GM12874 (cell line): ENCODE measurements at regions not wholly inside any gene's neighbourhood (a gene's known extent, or its start where the extent isn't known, plus 50 kb on each side); places are given as distances from the start of the nearest gene placed in this dataset.

Source experiments
- TF ChIP-seq, protein P1 (sequence below): IDR thresholded peaks from 2 replicates; pipeline ENCODE4 v1.5.1; 2011; ENCODE audit warnings: low read depth, mild to moderate bottlenecking, control low read depth, low read length, moderate library complexity; ENCODE audit not compliant: insufficient read depth

DNA sequence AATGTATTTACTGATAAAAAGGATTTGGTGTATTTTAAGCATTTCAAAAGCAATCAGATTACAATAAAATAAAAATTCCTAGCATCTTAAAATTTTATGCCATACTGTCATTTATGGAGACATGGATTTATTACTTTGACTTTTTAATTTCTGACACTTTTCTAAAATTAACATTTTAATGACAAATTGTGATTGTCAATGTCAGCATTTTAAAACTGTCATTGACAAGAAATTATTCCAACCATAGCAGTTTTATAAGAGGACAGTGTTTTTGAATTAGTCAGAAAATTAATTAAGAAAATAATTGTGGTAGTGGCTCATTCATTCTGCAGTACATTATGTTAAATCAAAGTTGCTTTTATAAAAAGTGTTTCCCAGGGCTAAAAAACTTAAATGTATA lies 1954.4 kb downstream of the ARAP2 start:
- TF ChIP-seq, protein P1, sequence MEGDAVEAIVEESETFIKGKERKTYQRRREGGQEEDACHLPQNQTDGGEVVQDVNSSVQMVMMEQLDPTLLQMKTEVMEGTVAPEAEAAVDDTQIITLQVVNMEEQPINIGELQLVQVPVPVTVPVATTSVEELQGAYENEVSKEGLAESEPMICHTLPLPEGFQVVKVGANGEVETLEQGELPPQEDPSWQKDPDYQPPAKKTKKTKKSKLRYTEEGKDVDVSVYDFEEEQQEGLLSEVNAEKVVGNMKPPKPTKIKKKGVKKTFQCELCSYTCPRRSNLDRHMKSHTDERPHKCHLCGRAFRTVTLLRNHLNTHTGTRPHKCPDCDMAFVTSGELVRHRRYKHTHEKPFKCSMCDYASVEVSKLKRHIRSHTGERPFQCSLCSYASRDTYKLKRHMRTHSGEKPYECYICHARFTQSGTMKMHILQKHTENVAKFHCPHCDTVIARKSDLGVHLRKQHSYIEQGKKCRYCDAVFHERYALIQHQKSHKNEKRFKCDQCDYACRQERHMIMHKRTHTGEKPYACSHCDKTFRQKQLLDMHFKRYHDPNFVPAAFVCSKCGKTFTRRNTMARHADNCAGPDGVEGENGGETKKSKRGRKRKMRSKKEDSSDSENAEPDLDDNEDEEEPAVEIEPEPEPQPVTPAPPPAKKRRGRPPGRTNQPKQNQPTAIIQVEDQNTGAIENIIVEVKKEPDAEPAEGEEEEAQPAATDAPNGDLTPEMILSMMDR, result no peak

DNA sequence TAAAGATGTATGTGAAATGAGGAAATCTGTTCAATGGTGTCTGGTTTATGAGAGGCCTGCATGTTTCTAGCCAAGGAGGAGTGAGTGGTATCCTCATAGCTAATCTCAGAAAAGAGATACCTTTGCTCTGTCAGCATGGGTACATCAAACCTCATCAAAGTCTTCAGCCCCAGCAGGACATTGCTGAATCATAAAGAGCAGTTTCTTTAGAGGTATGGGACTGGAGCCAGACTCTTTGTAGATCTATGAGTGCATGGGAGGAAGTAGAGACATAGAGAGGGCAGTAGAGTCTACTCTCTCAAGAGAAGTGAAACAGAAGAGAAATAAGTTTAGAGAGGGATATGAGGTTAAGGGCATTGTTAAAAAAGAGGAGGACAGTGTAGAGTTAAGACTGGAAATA lies 1950.9 kb downstream of the ARAP2 start:
- TF ChIP-seq, protein P1, result no peak

DNA sequence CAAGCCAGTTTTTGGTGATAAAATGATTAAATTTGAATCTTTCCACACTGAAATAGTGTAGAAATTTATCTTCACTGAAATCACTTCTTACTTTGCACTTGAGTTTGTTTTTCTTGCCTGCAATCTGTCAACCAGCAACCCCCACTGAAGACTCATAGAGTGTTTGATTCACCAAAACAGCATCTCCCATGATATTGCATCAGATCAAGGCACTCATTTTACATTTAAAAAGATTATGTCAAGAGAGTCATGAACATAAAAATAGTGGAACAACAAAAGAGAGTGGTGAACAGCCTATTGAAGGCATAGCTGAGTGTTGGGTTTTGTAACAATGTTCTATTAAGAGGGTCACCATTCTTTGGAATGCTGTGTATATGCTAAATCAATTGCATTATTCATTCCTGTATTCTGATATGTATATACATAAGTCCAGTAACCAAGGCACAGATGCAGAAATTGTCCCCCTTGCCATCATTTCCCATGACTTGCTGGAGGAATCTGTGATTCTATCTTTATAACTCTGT lies 1934.9 kb downstream of the ARAP2 start:
- TF ChIP-seq, protein P1, result no peak

DNA sequence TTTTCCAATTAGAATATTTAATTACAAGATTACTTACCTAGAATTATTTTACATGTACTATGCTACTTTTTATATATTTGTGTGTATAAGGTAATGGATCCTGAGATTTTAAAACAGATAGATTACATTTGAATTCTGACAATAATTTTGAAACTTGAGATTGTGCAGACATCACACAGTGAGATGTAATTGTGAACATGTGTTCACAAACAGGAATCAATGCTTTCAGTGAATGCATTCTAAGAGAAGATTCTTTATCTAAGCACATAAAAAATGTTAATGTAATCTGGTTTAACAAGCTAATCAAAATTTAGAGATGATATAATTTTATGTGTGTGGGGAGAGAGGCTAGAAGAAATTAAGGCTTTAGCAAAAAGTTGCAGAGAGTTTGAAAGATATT lies 1925.5 kb downstream of the ARAP2 start:
- TF ChIP-seq, protein P1, result no peak

DNA sequence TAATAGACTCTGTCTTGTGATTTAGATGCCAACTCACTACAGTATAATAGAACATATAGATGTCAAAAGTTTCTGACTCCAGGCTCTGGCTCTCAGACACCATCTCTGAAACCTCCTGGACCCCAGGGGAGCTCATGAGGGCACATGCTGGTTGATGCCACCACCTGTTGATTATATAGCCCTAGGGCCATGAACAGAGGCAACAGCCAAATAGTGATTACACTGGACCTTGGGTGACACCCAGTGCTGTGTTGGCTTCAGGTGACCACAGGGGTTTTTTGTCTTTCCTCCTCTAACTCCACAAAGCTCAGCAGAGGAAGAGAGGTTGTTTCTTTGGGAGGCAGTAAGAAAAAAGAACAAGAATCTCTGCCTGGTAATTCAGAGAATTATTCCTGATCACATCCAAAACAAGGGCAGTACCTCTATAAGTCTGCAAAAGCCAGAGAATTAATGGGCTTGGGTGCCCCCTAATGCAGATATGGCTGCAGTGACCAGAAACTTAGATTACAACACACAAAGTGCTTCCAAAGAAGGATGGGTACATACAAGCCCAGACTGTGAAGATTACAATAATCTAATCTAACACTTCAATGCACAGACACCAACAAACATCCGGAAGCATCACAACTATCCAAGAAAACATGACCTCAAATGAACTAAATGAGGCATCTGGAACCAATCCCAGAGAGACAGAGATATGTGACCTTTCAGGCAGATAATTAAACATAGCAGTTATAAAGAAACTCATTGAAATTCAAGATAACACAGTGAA lies 1920.6 kb downstream of the ARAP2 start:
- TF ChIP-seq, protein P1, result no peak

DNA sequence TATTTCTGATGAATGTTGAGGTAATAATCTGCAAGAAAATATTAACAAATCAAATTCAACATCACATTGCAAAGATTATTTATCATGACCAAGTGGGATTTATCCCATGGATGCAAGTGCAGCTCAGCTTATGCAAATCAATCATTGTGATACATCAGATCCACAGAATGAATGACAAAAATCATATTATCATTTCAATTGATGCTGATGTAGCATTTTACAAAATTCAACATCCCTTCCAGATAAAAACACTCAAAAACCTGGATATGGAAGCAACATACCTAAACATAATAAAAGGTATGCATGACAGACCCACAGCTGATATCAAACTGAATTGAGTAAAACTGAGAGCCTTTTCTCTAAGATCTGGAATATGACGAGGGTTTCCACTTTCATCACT lies 1915.4 kb downstream of the ARAP2 start:
- TF ChIP-seq, protein P1, result no peak

DNA sequence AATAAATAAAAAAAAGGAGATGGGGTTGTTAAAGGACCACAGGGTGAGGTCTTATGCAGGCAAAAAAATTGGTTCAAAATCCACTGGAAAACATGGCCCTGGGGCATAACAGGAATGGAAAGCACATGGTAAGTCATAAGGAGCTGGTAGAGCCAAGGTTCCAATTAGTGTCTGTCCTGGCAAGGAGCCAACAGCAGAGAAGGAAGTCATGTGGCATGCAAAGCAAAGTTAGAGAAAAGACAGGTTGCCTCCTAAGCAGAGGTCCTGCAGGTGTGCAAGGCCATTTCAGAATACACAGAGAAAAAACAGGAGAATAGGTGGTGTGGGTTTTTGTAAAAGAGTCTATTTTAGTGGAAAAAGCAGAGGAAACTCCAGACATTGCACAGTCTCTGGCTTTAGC lies 1881.7 kb downstream of the ARAP2 start:
- TF ChIP-seq, protein P1, result no peak
